Natural killer cell (primary cell): ENCODE measurements at regions not wholly inside any gene's neighbourhood (a gene's known extent, or its start where the extent isn't known, plus 50 kb on each side); places are given as distances from the start of the nearest gene placed in this dataset.

ENCODE experiments used
- ATAC-seq, 3 donors: fragments of 150-1000 bp in 2 of 3; fragments of 200-7000 bp in 1 of 3; cut with Tn5 transposase; 1 replicate in 1 of 3; 2 replicates in 2 of 3; pipeline ENCODE4 v1.10.0; 2021; ENCODE audit warnings: mild to moderate bottlenecking in 2 of 3, moderate library complexity in 2 of 3
- DNase-seq, 2 donors: peaks; one replicate each; pipeline versions ENCODE4 v3.0.0 to v3.0.0-alpha.2; 2013 to 2021; ENCODE audit warnings: mixed read lengths in 1 of 2
- H3K27ac ChIP-seq: one replicate; pipeline ENCODE4 v1.5.1; 2013; ENCODE audit warnings: mild to moderate bottlenecking, low read length
- H3K27me3 ChIP-seq: one replicate; pipeline ENCODE4 v1.6.1; 2013; ENCODE audit warnings: low read length; ENCODE audit not compliant: control insufficient read depth, insufficient read depth
- H3K36me3 ChIP-seq: one replicate; pipeline ENCODE4 v1.6.1; 2013; ENCODE audit warnings: low read length; ENCODE audit not compliant: control insufficient read depth, insufficient read depth
- H3K4me1 ChIP-seq: one replicate; pipeline ENCODE4 v1.6.1; 2013; ENCODE audit warnings: low read length; ENCODE audit not compliant: control insufficient read depth, insufficient read depth
- H3K4me3 ChIP-seq: one replicate; pipeline ENCODE4 v1.5.1; 2013; ENCODE audit warnings: low read length
- H3K9me3 ChIP-seq: one replicate; pipeline ENCODE4 v1.6.1; 2013; ENCODE audit warnings: low read length; ENCODE audit not compliant: control insufficient read depth, insufficient read depth
- H3K27ac Mint-ChIP-seq, 2 donors: one replicate each; pipeline ENCODE4 v1.8.0; 2022; ENCODE audit warnings: mild to moderate bottlenecking in 2 of 2, mixed read lengths in 2 of 2, moderate library complexity in 1 of 2
- H3K27me3 Mint-ChIP-seq, 2 donors: one replicate each; pipeline ENCODE4 v1.8.0; 2022; ENCODE audit warnings: low read depth in 2 of 2, mixed read lengths in 2 of 2
- H3K36me3 Mint-ChIP-seq: one replicate; pipeline ENCODE4 v1.8.0; 2022; ENCODE audit warnings: mixed read lengths
- H3K4me1 Mint-ChIP-seq, 2 donors: one replicate each; pipeline ENCODE4 v1.8.0; 2022; ENCODE audit warnings: mixed read lengths in 2 of 2
- H3K4me3 Mint-ChIP-seq: one replicate; pipeline ENCODE4 v1.8.0; 2022; ENCODE audit warnings: mild to moderate bottlenecking, moderate library complexity, mixed read lengths
- H3K9me3 Mint-ChIP-seq, 2 donors: one replicate each; pipeline ENCODE4 v1.8.0; 2022; ENCODE audit warnings: mixed read lengths in 2 of 2
- WGBS: methylation state at CpG from one replicate; pipeline ENCODE4 v1.1.7; 2013; ENCODE audit warnings: missing lambda C conversion rate; ENCODE audit not compliant: insufficient coverage; 5-methylcytosine and 5-hydroxymethylcytosine counted together
- intact Hi-C: fragments of 100-400 bp; cut with micrococcal nuclease; formaldehyde crosslinking; loops from one replicate; pipeline ENCODE4 v1.14.2; 2022
- TF ChIP-seq, protein P1 (sequence below): fragments of 200-600 bp; IDR thresholded peaks from one replicate; pipeline ENCODE4 v1.8.0; 2022; ENCODE audit warnings: antibody characterized with exemption

DNA sequence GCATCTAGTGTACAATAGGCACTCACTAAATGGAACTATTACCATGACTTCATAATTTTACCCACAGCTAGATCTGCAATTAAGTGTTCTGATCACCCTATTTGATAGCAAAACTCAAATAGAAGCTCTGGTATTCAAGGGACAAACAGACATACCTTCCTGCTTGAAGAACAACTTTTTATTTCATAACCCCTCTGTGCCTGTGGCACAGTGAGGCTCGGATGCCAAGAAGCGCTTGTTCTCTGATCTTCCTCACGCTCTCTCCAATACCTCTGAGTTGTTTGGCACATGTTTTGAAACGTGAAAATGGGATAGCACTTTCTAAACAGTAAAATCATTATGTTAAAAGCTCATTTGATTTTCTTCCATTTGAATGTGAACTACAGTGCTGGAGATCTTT is 232.0 kb downstream of the KLF5 start:
- intact Hi-C loops = no loop called here
- no peak overlapping the region for H3K4me3 Mint-ChIP-seq
- DNase-seq = no peak
- TF ChIP-seq, protein P1, sequence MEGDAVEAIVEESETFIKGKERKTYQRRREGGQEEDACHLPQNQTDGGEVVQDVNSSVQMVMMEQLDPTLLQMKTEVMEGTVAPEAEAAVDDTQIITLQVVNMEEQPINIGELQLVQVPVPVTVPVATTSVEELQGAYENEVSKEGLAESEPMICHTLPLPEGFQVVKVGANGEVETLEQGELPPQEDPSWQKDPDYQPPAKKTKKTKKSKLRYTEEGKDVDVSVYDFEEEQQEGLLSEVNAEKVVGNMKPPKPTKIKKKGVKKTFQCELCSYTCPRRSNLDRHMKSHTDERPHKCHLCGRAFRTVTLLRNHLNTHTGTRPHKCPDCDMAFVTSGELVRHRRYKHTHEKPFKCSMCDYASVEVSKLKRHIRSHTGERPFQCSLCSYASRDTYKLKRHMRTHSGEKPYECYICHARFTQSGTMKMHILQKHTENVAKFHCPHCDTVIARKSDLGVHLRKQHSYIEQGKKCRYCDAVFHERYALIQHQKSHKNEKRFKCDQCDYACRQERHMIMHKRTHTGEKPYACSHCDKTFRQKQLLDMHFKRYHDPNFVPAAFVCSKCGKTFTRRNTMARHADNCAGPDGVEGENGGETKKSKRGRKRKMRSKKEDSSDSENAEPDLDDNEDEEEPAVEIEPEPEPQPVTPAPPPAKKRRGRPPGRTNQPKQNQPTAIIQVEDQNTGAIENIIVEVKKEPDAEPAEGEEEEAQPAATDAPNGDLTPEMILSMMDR = no peak
- no peak overlapping the region for H3K27ac ChIP-seq
- no peaks in the 10 kb centered on the region for H3K9me3 Mint-ChIP-seq
- no peaks in the 10 kb centered on the region for H3K4me1 Mint-ChIP-seq
- no peaks in the 10 kb centered on the region for H3K36me3 Mint-ChIP-seq
- H3K9me3 ChIP-seq = no peaks in the 10 kb centered on the region
- no peak for ATAC-seq
- no peaks in the 10 kb centered on the region for H3K4me1 ChIP-seq
- 85% methylated on average over 3 of the region's 4 CpGs for WGBS
- no peak overlapping the region for H3K4me3 ChIP-seq
- H3K27me3 ChIP-seq = no peaks in the 10 kb centered on the region
- H3K36me3 ChIP-seq = no peaks in the 10 kb centered on the region
- no peaks in the 10 kb centered on the region for H3K27me3 Mint-ChIP-seq
- no peak overlapping the region for H3K27ac Mint-ChIP-seq

DNA sequence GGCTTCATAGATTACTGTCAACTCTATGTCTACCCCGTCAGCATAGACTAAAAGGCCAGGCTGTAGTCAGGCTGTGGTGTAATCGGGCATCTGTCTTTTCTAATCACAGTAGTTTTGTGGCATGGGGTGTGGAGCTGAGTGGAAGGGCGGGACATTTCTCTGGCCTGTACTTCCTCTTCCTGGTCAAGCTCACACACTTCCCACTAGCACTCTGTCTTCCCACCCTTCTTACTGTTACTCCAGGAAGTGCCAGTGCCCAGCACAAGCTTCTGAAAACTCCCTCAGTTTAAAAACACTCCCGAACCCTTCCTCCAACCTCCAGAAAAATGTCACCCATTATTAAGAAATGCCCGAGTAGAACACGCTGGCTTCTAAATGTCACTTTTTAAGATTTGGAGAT is 229.8 kb downstream of the KLF5 start:
- no peak overlapping the region for H3K27ac Mint-ChIP-seq
- peak in 1 of 3 donors; percentile 30 for ATAC-seq
- WGBS = 91% methylated on average over 5 of the region's 6 CpGs

DNA sequence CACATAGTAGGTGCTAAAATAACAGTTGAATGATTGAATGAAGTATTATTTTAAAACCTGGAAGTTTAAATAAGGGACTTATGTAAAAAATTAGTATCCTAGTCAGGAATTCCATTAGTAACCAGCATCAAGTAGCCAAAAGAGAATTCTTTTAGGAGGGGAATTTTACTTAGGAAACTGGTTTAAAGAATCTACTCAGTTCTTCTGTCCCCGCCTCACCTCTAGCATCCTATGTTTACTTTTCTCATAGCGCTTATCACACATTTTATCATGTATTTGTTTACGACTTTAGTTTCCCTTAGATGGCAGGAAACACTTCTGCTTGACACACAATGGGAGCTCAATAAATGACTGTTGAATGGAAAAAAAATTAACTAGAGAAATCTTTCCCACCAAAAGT is 229.0 kb downstream of the KLF5 start:
- H3K9me3 Mint-ChIP-seq = no peaks in the 10 kb centered on the region
- no peak overlapping the region for H3K4me3 Mint-ChIP-seq
- H3K27ac Mint-ChIP-seq = no peak overlapping the region
- H3K27me3 Mint-ChIP-seq = no peaks in the 10 kb centered on the region
- 84% methylated on average over 3 of the region's 3 CpGs for WGBS
- H3K36me3 Mint-ChIP-seq = no peaks in the 10 kb centered on the region
- TF ChIP-seq, protein P1 = no peak
- H3K36me3 ChIP-seq = no peaks in the 10 kb centered on the region
- no peaks in the 10 kb centered on the region for H3K4me1 ChIP-seq
- no peak overlapping the region for H3K27ac ChIP-seq
- DNase-seq (no peak), ATAC-seq (no peak)
- no peaks in the 10 kb centered on the region for H3K4me1 Mint-ChIP-seq
- intact Hi-C loops = no loop called here
- H3K4me3 ChIP-seq = no peak overlapping the region
- H3K27me3 ChIP-seq = no peaks in the 10 kb centered on the region
- H3K9me3 ChIP-seq = no peaks in the 10 kb centered on the region

More for the DNA sequence above, 229.8 kb downstream of the KLF5 start:
- no peak for DNase-seq
- H3K9me3 Mint-ChIP-seq = no peaks in the 10 kb centered on the region
- TF ChIP-seq, protein P1 = no peak
- Histone ChIP-seq H3K36me3 (no peaks in the 10 kb centered on the region), H3K9me3 (no peaks in the 10 kb centered on the region), H3K27ac (no peak overlapping the region), H3K4me1 (no peaks in the 10 kb centered on the region), H3K27me3 (no peaks in the 10 kb centered on the region), H3K4me3 (no peak overlapping the region)
- no peaks in the 10 kb centered on the region for H3K36me3 Mint-ChIP-seq
- no peaks in the 10 kb centered on the region for H3K27me3 Mint-ChIP-seq
- no peak overlapping the region for H3K4me3 Mint-ChIP-seq
- H3K4me1 Mint-ChIP-seq = no peaks in the 10 kb centered on the region
- intact Hi-C loops = no loop called here

DNA sequence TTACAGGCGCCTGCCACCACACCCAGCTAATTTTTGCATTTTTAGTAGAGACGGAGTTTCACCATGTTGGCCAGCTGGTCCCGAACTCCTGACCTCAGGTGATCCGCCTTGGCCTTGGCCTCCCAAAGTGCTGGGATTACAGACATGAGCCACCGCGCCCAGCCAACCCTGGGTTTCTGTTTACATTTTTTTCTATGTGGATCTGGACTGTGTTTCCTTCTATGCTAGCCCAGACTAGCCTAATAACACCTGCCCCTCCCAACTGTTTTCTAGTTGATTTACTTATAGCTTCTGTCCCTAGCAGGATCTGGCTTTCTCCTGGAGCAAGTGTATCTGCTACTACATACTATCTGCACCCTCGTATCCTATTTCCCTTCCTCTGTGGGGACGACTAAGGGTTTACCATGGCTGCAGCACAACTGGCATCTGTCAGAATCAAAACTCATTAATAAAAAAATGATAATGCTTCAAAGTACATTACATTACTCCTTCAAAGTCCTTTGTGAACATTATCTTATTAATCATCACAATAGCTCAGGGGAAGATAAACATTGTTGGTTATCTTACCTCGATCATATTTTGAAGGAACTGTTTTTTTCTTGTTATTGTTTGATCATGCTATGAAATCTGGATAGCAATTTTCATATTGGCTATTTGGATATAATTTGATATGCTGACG is 228.3 kb downstream of the KLF5 start:
- Mint-ChIP-seq H3K9me3 (no peaks in the 10 kb centered on the region), H3K4me1 (no peaks in the 10 kb centered on the region), H3K4me3 (no peak overlapping the region), H3K36me3 (no peaks in the 10 kb centered on the region), H3K27ac (no peak overlapping the region), H3K27me3 (no peaks in the 10 kb centered on the region)
- DNase-seq (no peak), ATAC-seq (no peak)
- Histone ChIP-seq H3K4me1 (no peaks in the 10 kb centered on the region), H3K36me3 (no peaks in the 10 kb centered on the region), H3K9me3 (no peaks in the 10 kb centered on the region), H3K4me3 (no peak overlapping the region), H3K27me3 (no peaks in the 10 kb centered on the region), H3K27ac (no peak overlapping the region)
- TF ChIP-seq, protein P1 = no peak
- over 99% methylated on average over 9 of the region's 10 CpGs for WGBS
- intact Hi-C loops = no loop called here
